HepG2 (cell line): ENCODE measurements at regions not wholly inside any gene's neighbourhood (a gene's known extent, or its start where the extent isn't known, plus 50 kb on each side); places are given as distances from the start of the nearest gene placed in this dataset.

ENCODE experiments used
- ATAC-seq: fragments of 200-7000 bp; cut with Tn5 transposase; 3 replicates; pipeline ENCODE4 v1.9.1; 2020; ENCODE audit warnings: mild to moderate bottlenecking, moderate library complexity
- BruUV-seq: library from RNA; stranded (reverse); fragments of 400-500 nt; replicated peaks from 2 replicates; lab custom pipeline; 2021; lab: Mats Ljungman, UMichigan
- CTCF ChIA-PET: fragments of 300-600 bp; formaldehyde crosslinking; extraction: SDS; loops from one replicate; lab custom pipeline; 2021; ENCODE audit warnings: low total read pairs, inconsistent platforms, low intra/inter-chr PET ratio; lab: Yijun Ruan, JAX
- POLR2A ChIA-PET: fragments of 350-600 bp; sonication (Branson Sonifier 250); formaldehyde crosslinking; loops from one replicate; lab custom pipeline; 2020; ENCODE audit warnings: antibody characterized with exemption, inconsistent platforms; lab: Yijun Ruan, JAX
- DNase-seq: peaks from one replicate; pipeline ENCODE4 v3.0.0-alpha.2; 2015; ENCODE audit warnings: low spot score
- FAIRE-seq: peaks from 3 replicates; lab custom pipeline; 2011; peaks lifted over from hg19 to GRCh38; lab: Jason Lieb, UNC
- H2AFZ ChIP-seq: one replicate; pipeline ENCODE4 v1.6.1; 2011; ENCODE audit warnings: low read length, inconsistent platforms
- H3K27ac ChIP-seq: fragments of 300-600 bp; 3 replicates; pipeline ENCODE4 v1.8.0; 2011; ENCODE audit warnings: mixed run types, mild to moderate bottlenecking, mixed read lengths, low read length, inconsistent platforms; ENCODE audit not compliant: insufficient read depth; ENCODE audit errors: extremely low read length
- H3K27me3 ChIP-seq, 2 experiments: fragments of 200-600 bp in 1 of 2; 2 replicates in 1 of 2; 3 replicates in 1 of 2; pipeline versions ENCODE4 v1.6.0 to v1.8.0; 2011; ENCODE audit warnings: low read length in 2 of 2, mild to moderate bottlenecking in 2 of 2, moderate library complexity in 2 of 2, inconsistent platforms in 1 of 2; ENCODE audit not compliant: insufficient read depth in 2 of 2, control insufficient read depth in 1 of 2
- H3K36me3 ChIP-seq, 2 experiments: fragments of 200-600 bp in 1 of 2; replicated peaks in 1 of 2; 2 replicates in 1 of 2; 3 replicates in 1 of 2; pipeline versions ENCODE4 v1.5.1 to v1.8.0; 2011; ENCODE audit warnings: low read length in 2 of 2, inconsistent platforms in 1 of 2; ENCODE audit not compliant: insufficient read depth in 2 of 2, control insufficient read depth in 1 of 2
- H3K4me1 ChIP-seq: 2 replicates; pipeline ENCODE4 v1.5.1; 2012; ENCODE audit warnings: low read length, inconsistent platforms; ENCODE audit not compliant: insufficient read depth
- H3K4me2 ChIP-seq: 2 replicates; pipeline ENCODE4 v1.6.0; 2011; ENCODE audit warnings: low read depth, low read length, inconsistent platforms
- H3K4me3 ChIP-seq, 3 experiments: fragments of 200-600 bp in 1 of 3; sonication (generic), shearing (Covaris generic) in 1 of 3; replicated peaks in 1 of 3; 2 replicates each; pipeline ENCODE4 v1.5.1; 2011 to 2016; ENCODE audit warnings: low read length in 3 of 3, inconsistent platforms in 2 of 3, low read depth in 2 of 3, mild to moderate bottlenecking in 2 of 3, control low read depth in 1 of 3, mixed read lengths in 1 of 3; ENCODE audit not compliant: insufficient read depth in 1 of 3
- H3K79me2 ChIP-seq: one replicate; pipeline ENCODE4 v1.6.1; 2011; ENCODE audit warnings: low read length, inconsistent platforms; ENCODE audit not compliant: insufficient read depth
- H3K9ac ChIP-seq: 2 replicates; pipeline ENCODE4 v1.6.0; 2011; ENCODE audit warnings: mild to moderate bottlenecking, low read depth, low read length, inconsistent platforms; ENCODE audit not compliant: insufficient read depth
- H3K9me3 ChIP-seq: 2 replicates; pipeline ENCODE4 v1.5.1; 2012; ENCODE audit warnings: mild to moderate bottlenecking, low read length
- H4K20me1 ChIP-seq: 2 replicates; pipeline ENCODE4 v1.6.0; 2011; ENCODE audit warnings: inconsistent platforms, mild to moderate bottlenecking, low read length, moderate library complexity; ENCODE audit not compliant: insufficient read depth
- JUNB ChIP-seq: sonication (generic); formaldehyde crosslinking; IDR thresholded peaks from 2 replicates; pipeline ENCODE4 v1.8.0; 2022; ENCODE audit warnings: missing genetic modification reagents, mild to moderate bottlenecking, borderline replicate concordance
- NCOA2 ChIP-seq: sonication (generic); formaldehyde crosslinking; IDR thresholded peaks from 2 replicates; pipeline ENCODE4 v1.8.0; 2022; ENCODE audit warnings: inconsistent platforms
- NR2C2 ChIP-seq: sonication (generic); formaldehyde crosslinking; IDR thresholded peaks from 2 replicates; pipeline ENCODE4 v1.4.0; 2020; ENCODE audit warnings: missing genetic modification reagents, mild to moderate bottlenecking, moderate library complexity, borderline replicate concordance
- RFX5 ChIP-seq: IDR thresholded peaks from 2 replicates; pipeline ENCODE4 v1.6.1; 2011; ENCODE audit warnings: low read depth, low read length, improper control_type of control experiment
- TCF7 ChIP-seq: sonication (generic); IDR thresholded peaks from 2 replicates; pipeline ENCODE4 v1.6.1; 2016; ENCODE audit warnings: antibody characterized with exemption, low read depth
- TP53 ChIP-seq: sonication (generic); formaldehyde crosslinking; conservative IDR thresholded peaks from 2 replicates; pipeline ENCODE4 v1.4.0; 2020; ENCODE audit warnings: missing genetic modification reagents
- YEATS4 ChIP-seq: sonication (generic); formaldehyde crosslinking; IDR thresholded peaks from 2 replicates; pipeline ENCODE4 v1.4.0; 2020; ENCODE audit warnings: missing genetic modification reagents, borderline replicate concordance
- ZEB1 ChIP-seq: IDR thresholded peaks from 2 replicates; pipeline ENCODE4 v1.6.1; 2012; ENCODE audit warnings: mild to moderate bottlenecking, low read depth, inconsistent platforms; ENCODE audit not compliant: insufficient replicate concordance
- ZNF562 ChIP-seq: sonication (generic); formaldehyde crosslinking; IDR thresholded peaks from 2 replicates; pipeline ENCODE4 v1.8.0; 2022; ENCODE audit warnings: missing genetic modification reagents, borderline replicate concordance
- WGBS: methylation state at CpG from one replicate; pipeline ENCODE4 v1.1.6; 2017; ENCODE audit warnings: low lambda C conversion rate; 5-methylcytosine and 5-hydroxymethylcytosine counted together
- in situ Hi-C: cut with HindIII; loops from 2 replicates; pipeline ENCODE4 v1.10.0; 2017; ENCODE audit warnings: low pct_unique_long_range_greater_than_20kb; ENCODE audit not compliant: extremely low pct_ligation_motif_present
- intact Hi-C: fragments of 100-400 bp; cut with micrococcal nuclease; formaldehyde crosslinking; loops from one replicate; pipeline ENCODE4 v1.10.0; 2022; ENCODE audit not compliant: unreplicated experiment
- TF ChIP-seq, protein P1 (sequence below): sonication (generic); formaldehyde crosslinking; IDR thresholded peaks from 2 replicates; pipeline ENCODE4 v1.8.1; 2023; ENCODE audit warnings: missing genetic modification reagents, inconsistent platforms, borderline replicate concordance
- TF ChIP-seq, protein P2 (sequence below): IDR thresholded peaks from 2 replicates; pipeline ENCODE4 v1.6.1; 2016; ENCODE audit warnings: missing compliant biosample characterization, missing genetic modification reagents, borderline replicate concordance
- TF ChIP-seq, protein P3 (sequence below): sonication (generic); formaldehyde crosslinking; IDR thresholded peaks from 2 replicates; pipeline ENCODE4 v1.4.0; 2020; ENCODE audit warnings: missing genetic modification reagents
- TF ChIP-seq, protein P4 (sequence below): fragments of 450-650 bp; IDR thresholded peaks from 2 replicates; pipeline ENCODE4 v1.6.1; 2017
- TF ChIP-seq, protein P5 (sequence below): IDR thresholded peaks from 2 replicates; pipeline ENCODE4 v1.6.1; 2012; ENCODE audit warnings: low read depth, low read length, improper control_type of control experiment

DNA sequence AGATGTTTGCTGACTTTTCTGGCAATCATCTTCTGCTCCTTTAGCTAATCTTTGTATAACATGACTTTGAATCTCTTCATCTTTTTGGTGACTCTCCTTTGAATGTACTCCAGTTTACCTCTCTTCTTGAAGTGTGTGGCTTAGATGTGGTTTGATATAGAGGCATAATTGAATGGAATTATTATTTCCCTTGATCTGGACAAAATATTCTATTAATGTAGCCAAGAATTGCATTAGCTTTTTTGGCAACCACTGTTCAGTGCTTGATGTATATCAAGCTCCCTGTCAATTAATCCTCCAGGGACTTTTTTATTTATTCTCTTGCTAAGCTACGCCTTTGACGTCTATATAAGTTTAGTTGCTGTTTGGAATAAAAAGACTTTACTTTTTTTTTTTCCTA lies 490.8 kb downstream of the PCDH20 start (continued):
- TF ChIP-seq, protein P1, sequence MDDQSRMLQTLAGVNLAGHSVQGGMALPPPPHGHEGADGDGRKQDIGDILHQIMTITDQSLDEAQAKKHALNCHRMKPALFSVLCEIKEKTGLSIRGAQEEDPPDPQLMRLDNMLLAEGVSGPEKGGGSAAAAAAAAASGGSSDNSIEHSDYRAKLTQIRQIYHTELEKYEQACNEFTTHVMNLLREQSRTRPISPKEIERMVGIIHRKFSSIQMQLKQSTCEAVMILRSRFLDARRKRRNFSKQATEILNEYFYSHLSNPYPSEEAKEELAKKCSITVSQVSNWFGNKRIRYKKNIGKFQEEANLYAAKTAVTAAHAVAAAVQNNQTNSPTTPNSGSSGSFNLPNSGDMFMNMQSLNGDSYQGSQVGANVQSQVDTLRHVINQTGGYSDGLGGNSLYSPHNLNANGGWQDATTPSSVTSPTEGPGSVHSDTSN (CRISPR knock-in tag), result no peak
- TF ChIP-seq TP53 (CRISPR knock-in tag) (no peak), NR2C2 (CRISPR knock-in tag) (no peak)

DNA sequence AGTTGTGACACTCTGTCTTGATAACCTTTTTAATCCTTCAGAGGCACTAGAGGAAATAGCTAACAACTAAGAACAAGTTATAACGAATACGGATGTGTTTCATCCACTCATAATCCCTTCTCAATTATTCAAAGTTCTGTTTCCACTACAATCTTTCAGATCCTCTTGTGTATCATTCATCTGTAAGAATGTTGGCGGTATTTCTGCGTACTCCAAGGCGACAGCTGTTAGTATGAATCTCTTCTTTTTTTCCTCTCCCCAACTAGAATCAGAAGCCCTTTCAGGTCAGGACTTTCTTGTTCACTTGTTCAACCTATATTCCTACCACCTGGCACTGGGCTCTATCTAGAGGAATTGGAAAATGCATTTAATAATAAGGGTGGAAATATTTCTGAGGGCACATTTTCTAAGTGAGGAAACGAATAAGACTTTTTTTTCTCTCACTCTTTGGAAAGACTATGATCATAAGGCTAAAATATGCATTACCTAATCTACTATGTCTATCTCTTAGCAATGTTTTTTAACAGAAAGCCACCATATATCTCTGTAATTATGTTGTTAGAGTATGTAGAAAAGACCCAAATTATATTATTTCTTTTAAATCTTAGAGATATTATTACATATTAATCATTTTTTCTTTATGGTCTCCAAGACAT lies 492.9 kb downstream of the PCDH20 start:
- Histone ChIP-seq H2AFZ (no peak overlapping the region), H3K4me2 (no peak overlapping the region), H3K9ac (no peak overlapping the region), H3K36me3 (no peaks in the 10 kb centered on the region), H4K20me1 (no peaks in the 10 kb centered on the region), H3K4me3 (no peak overlapping the region), H3K4me1 (no peaks in the 10 kb centered on the region), H3K27ac (no peak overlapping the region), H3K79me2 (no peaks in the 10 kb centered on the region), H3K9me3 (no peaks in the 10 kb centered on the region), H3K27me3 (no peaks in the 10 kb centered on the region)
- ChIA-PET POLR2A (no interaction called here), CTCF (no interaction called here)
- BruUV-seq, result no TSS peak
- no peak for FAIRE-seq
- WGBS, result 14% methylated on average over 6 of the region's 6 CpGs
- DNase-seq, result no peak
- intact Hi-C loops, result no loop called here
- in situ Hi-C loops, result no loop called here
- no peak for ATAC-seq
- TF ChIP-seq TCF7 (no peak), RFX5 (no peak), YEATS4 (CRISPR knock-in tag) (no peak), ZEB1 (no peak), ZNF562 (no peak), JUNB (no peak), NCOA2 (no peak)
- TF ChIP-seq, protein P2, sequence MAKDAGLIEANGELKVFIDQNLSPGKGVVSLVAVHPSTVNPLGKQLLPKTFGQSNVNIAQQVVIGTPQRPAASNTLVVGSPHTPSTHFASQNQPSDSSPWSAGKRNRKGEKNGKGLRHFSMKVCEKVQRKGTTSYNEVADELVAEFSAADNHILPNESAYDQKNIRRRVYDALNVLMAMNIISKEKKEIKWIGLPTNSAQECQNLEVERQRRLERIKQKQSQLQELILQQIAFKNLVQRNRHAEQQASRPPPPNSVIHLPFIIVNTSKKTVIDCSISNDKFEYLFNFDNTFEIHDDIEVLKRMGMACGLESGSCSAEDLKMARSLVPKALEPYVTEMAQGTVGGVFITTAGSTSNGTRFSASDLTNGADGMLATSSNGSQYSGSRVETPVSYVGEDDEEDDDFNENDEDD (CRISPR knock-in tag), result no peak
- TF ChIP-seq, protein P3, sequence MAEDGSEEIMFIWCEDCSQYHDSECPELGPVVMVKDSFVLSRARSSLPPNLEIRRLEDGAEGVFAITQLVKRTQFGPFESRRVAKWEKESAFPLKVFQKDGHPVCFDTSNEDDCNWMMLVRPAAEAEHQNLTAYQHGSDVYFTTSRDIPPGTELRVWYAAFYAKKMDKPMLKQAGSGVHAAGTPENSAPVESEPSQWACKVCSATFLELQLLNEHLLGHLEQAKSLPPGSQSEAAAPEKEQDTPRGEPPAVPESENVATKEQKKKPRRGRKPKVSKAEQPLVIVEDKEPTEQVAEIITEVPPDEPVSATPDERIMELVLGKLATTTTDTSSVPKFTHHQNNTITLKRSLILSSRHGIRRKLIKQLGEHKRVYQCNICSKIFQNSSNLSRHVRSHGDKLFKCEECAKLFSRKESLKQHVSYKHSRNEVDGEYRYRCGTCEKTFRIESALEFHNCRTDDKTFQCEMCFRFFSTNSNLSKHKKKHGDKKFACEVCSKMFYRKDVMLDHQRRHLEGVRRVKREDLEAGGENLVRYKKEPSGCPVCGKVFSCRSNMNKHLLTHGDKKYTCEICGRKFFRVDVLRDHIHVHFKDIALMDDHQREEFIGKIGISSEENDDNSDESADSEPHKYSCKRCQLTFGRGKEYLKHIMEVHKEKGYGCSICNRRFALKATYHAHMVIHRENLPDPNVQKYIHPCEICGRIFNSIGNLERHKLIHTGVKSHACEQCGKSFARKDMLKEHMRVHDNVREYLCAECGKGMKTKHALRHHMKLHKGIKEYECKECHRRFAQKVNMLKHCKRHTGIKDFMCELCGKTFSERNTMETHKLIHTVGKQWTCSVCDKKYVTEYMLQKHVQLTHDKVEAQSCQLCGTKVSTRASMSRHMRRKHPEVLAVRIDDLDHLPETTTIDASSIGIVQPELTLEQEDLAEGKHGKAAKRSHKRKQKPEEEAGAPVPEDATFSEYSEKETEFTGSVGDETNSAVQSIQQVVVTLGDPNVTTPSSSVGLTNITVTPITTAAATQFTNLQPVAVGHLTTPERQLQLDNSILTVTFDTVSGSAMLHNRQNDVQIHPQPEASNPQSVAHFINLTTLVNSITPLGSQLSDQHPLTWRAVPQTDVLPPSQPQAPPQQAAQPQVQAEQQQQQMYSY (CRISPR knock-in tag), result no peak
- TF ChIP-seq, protein P4, sequence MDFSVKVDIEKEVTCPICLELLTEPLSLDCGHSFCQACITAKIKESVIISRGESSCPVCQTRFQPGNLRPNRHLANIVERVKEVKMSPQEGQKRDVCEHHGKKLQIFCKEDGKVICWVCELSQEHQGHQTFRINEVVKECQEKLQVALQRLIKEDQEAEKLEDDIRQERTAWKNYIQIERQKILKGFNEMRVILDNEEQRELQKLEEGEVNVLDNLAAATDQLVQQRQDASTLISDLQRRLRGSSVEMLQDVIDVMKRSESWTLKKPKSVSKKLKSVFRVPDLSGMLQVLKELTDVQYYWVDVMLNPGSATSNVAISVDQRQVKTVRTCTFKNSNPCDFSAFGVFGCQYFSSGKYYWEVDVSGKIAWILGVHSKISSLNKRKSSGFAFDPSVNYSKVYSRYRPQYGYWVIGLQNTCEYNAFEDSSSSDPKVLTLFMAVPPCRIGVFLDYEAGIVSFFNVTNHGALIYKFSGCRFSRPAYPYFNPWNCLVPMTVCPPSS, result no peak
- TF ChIP-seq, protein P5, sequence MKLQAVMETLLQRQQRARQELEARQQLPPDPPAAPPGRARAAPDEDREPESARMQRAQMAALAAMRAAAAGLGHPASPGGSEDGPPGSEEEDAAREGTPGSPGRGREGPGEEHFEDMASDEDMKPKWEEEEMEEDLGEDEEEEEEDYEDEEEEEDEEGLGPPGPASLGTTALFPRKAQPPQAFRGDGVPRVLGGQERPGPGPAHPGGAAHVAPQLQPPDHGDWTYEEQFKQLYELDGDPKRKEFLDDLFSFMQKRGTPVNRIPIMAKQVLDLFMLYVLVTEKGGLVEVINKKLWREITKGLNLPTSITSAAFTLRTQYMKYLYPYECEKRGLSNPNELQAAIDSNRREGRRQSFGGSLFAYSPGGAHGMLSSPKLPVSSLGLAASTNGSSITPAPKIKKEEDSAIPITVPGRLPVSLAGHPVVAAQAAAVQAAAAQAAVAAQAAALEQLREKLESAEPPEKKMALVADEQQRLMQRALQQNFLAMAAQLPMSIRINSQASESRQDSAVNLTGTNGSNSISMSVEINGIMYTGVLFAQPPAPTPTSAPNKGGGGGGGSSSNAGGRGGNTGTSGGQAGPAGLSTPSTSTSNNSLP, result no peak
